ENCODE measurements at regions not wholly inside any gene's neighbourhood (a gene's known extent, or its start where the extent isn't known, plus 50 kb on each side); places are given as distances from the start of the nearest gene placed in this dataset.
"Not testable (repeated sequence)": the region's sequence is repeated elsewhere in the genome, so short reads cannot be mapped to it uniquely, and the experiment has no call there.

DNA sequence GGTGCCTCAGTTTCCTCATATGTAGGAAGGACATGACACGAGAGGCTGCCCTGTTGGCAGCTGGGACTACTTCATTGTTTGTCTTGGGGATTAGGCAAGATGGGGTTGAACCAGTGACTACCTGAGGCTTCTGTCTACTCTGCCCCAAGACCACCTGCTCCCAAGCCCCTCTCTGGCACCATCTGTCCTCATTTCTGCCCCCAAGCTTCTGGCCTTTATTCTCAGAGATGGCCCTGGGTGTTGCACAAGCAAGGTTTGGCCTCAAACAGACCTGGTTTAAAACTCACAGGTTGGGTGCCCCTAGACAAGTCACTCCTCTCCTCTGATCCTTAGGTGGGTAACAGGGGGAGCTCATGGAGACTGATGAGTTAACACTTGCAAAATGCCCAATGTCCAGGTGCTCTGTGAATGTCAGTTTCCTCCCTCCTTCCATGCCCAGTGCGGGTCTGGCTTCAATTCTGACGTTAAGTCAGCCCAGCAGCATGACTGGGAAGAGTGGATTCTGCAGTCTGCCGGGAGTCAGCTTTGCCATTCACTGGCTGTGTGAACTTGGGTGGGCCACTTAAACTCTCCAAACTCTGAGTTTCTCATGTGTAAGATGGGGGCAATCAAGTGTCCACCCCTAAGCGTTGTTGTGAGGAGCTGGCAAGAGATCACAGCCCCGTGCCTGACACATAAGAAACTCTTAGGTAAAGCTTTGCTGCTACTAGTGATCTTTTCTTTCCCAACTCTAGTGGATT, 84.5 kb upstream of the TOX2 start:
- DNase-seq (no peak), ATAC-seq (no peak)
- TF ChIP-seq POLR2A (IDR thresholded peaks at IDR 0.05) (no peak), CTCF (IDR thresholded peaks at IDR 0.05) (no peak)
- Histone ChIP-seq H3K4me1 (no peaks in the 10 kb centered on the region), H3K27me3 (no peaks in the 10 kb centered on the region), H3K9me3 (peaks cover 0 to 6% (median 0%) of the 10 kb centered on the region in 3 donors), H3K4me3 (no peak overlapping the region), H3K27ac (no peak overlapping the region), H3K36me3 (replicated peaks in 1 of 2; ENCODE audit: insufficient read depth in 1 of 2, low read depth in 2 of 2) (no peaks in the 10 kb centered on the region)
- intact Hi-C loops (cut with DNase I) = no loop called here
- WGBS, 2 donors = 55 to 61% methylated on average over 3 to 6 of the region's 6 CpGs

DNA sequence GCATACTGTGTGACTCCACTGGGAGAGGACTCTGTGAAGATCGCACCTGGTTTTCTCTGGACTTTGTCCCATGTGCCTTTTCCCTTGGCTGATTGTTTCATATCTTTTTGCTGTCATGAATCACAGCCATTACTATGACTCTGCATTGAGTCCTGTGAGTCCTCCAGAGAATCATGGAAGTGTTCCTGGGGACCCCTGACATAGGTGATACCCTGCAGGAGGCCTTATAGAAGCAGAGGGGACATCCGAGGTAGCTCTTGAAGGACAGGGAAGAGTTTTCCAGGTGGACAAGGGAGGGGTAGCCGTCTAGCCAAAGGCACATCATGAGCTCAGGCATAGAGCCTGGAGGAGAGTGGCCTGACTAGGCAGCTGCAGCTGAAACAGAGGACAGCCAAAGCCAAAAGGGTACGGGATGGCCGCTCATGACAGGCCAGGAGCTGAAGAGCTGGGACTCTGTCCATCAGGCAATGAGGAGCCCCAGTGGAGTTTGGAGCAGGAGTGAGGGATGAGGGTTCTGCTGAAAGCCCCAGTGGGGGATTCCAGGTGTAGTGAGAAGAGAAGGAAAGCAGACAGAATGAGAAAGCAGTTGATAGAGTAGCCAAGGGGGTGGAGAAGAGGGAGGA, 86.6 kb upstream of the TOX2 start:
- Histone ChIP-seq H3K27ac (no peak overlapping the region), H3K36me3 (replicated peaks in 1 of 2; ENCODE audit: insufficient read depth in 1 of 2, low read depth in 2 of 2) (no peaks in the 10 kb centered on the region), H3K9me3 (peaks cover 0 to 6% (median 0%) of the 10 kb centered on the region in 3 donors), H3K4me1 (no peaks in the 10 kb centered on the region), H3K4me3 (no peak overlapping the region), H3K27me3 (no peaks in the 10 kb centered on the region)
- 44 to 55% methylated on average over 5 of the region's 5 CpGs for WGBS, 2 donors
- DNase-seq (no peak), ATAC-seq (no peak)
- intact Hi-C loops (cut with DNase I) = no loop called here
- no peak for TF ChIP-seq CTCF (IDR thresholded peaks at IDR 0.05)
- no peak for TF ChIP-seq POLR2A (IDR thresholded peaks at IDR 0.05)

- H3K4me3 ChIP-seq; H3K4me1 ChIP-seq; H3K36me3 ChIP-seq (replicated peaks in 1 of 2; ENCODE audit: insufficient read depth in 1 of 2, low read depth in 2 of 2); ATAC-seq; H3K27ac ChIP-seq; intact Hi-C loops (cut with DNase I); DNase-seq; H3K27me3 ChIP-seq; H3K9me3 ChIP-seq: not testable (repeated sequence)
- 66 to 67% methylated on average over 5 of the region's 5 CpGs for WGBS, 2 donors
Measured at GRCh38 chr20:43826943-43827342, 87.7 kb upstream of the TOX2 start.

DNA sequence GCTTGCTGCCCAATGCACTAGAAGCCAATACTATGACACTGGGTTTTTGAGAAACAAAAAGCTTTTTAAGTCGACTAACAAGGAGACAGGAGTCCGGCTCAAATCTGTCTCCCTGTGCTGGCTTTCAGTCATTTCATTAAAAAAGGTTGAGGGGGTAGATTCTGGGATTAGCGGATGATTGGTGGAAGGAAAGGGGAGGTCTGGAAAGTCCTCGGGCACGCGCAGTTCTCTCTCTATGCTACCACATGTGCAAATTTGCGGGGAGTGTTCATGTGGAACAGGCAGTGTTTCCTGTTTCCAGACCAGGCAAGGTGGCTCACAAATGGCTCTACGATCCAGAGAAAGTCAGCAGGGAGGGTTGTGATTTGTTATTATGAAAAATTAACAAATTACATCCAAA, 89.1 kb upstream of the TOX2 start:
- no peak overlapping the region for H3K27ac ChIP-seq
- no peak overlapping the region for H3K4me3 ChIP-seq
- intact Hi-C loops (cut with DNase I) = no loop called here
- no peak for ATAC-seq
- no peaks in the 10 kb centered on the region for H3K36me3 ChIP-seq (replicated peaks in 1 of 2; ENCODE audit: insufficient read depth in 1 of 2, low read depth in 2 of 2)
- TF ChIP-seq POLR2A (IDR thresholded peaks at IDR 0.05) (no peak), CTCF (IDR thresholded peaks at IDR 0.05) (no peak)
- whole genome bisulfite sequencing, 2 donors = 60 to 71% methylated on average over 8 of the region's 8 CpGs
- no peaks in the 10 kb centered on the region for H3K4me1 ChIP-seq
- peaks cover 0 to 1% (median 0%) of the 10 kb centered on the region in 3 donors for H3K9me3 ChIP-seq
- DNase-seq = no peak
- no peaks in the 10 kb centered on the region for H3K27me3 ChIP-seq

- intact Hi-C loops (cut with DNase I) = no loop called here
- Histone ChIP-seq H3K27ac (no peak overlapping the region), H3K4me3 (no peak overlapping the region), H3K36me3 (replicated peaks in 1 of 2; ENCODE audit: insufficient read depth in 1 of 2, low read depth in 2 of 2) (no peaks in the 10 kb centered on the region), H3K9me3 (no peaks in the 10 kb centered on the region), H3K4me1 (no peaks in the 10 kb centered on the region), H3K27me3 (no peaks in the 10 kb centered on the region)
- DNase-seq (no peak), ATAC-seq (no peak)
- TF ChIP-seq CTCF (IDR thresholded peaks at IDR 0.05) (no peak), POLR2A (IDR thresholded peaks at IDR 0.05) (no peak)
- WGBS, 2 donors = 13 to 25% methylated on average over 1 to 2 of the region's 2 CpGs
Measured at GRCh38 chr20:43825051-43825402, 89.6 kb upstream of the TOX2 start.
